Erythroblast (primary cell): ENCODE measurements at regions not wholly inside any gene's neighbourhood (a gene's known extent, or its start where the extent isn't known, plus 50 kb on each side); places are given as distances from the start of the nearest gene placed in this dataset.

Source experiments
- GATA1 ChIP-seq: IDR thresholded peaks from 2 replicates; pipeline ENCODE4 v1.6.1; 2011; ENCODE audit warnings: low read depth, mild to moderate bottlenecking, control low read depth, low read length, moderate library complexity
- POLR2A ChIP-seq: IDR thresholded peaks from 2 replicates; pipeline ENCODE4 v1.6.1; 2011; ENCODE audit warnings: mild to moderate bottlenecking, low read length

- no peak for TF ChIP-seq POLR2A
- TF ChIP-seq GATA1, result no peak
Measured at GRCh38 chr10:117778241-117778640, 235.7 kb downstream of the EMX2 start.
